CD4-positive, alpha-beta T cell (primary cell): ENCODE measurements at regions not wholly inside any gene's neighbourhood (a gene's known extent, or its start where the extent isn't known, plus 50 kb on each side); places are given as distances from the start of the nearest gene placed in this dataset.

Source experiments
- ATAC-seq: fragments of 200-7000 bp; cut with Tn5 transposase; one replicate; pipeline ENCODE4 v1.10.0; 2022; ENCODE audit warnings: mild to moderate bottlenecking; ENCODE audit not compliant: poor library complexity
- CTCF ChIA-PET: fragments of 350-600 bp; sonication (Branson Sonifier 250); formaldehyde crosslinking; loops from one replicate; lab custom pipeline; 2021; ENCODE audit warnings: antibody characterized with exemption, inconsistent platforms; lab: Charles Lee
- POLR2A ChIA-PET: fragments of 350-600 bp; sonication (Branson Sonifier 250); formaldehyde crosslinking; loops from one replicate; lab custom pipeline; 2021; ENCODE audit warnings: antibody characterized with exemption, inconsistent platforms; lab: Charles Lee
- DNase-seq, 14 experiments: peaks; one replicate each; pipeline ENCODE4 v3.0.0-alpha.2; 2013 to 2020; ENCODE audit warnings: mixed read lengths in 2 of 14
- H3K27ac ChIP-seq, 2 donors: one replicate each; pipeline versions ENCODE4 v1.5.1 to v1.7.0; 2013; ENCODE audit warnings: low read length in 2 of 2, low read depth in 1 of 2, mild to moderate bottlenecking in 1 of 2
- H3K27me3 ChIP-seq, 2 experiments: 1 replicate in 1 of 2; 2 replicates in 1 of 2; pipeline versions ENCODE4 v1.6.1 to v1.7.0; 2013; ENCODE audit warnings: low read length in 2 of 2, control low read depth in 1 of 2, mild to moderate bottlenecking in 1 of 2, moderate library complexity in 1 of 2; ENCODE audit not compliant: insufficient read depth in 2 of 2, control insufficient read depth in 1 of 2
- H3K36me3 ChIP-seq: one replicate; pipeline ENCODE4 v1.6.1; 2013; ENCODE audit warnings: low read length, control low read depth; ENCODE audit not compliant: insufficient read depth
- H3K4me1 ChIP-seq: one replicate; pipeline ENCODE4 v1.6.1; 2013; ENCODE audit warnings: low read length, control low read depth; ENCODE audit not compliant: insufficient read depth
- H3K4me3 ChIP-seq: one replicate; pipeline ENCODE4 v1.5.1; 2013; ENCODE audit warnings: mild to moderate bottlenecking, low read length, moderate library complexity
- H3K9me3 ChIP-seq, 2 experiments: 1 replicate in 1 of 2; 2 replicates in 1 of 2; pipeline versions ENCODE4 v1.6.1 to v1.7.0; 2013; ENCODE audit warnings: low read length in 2 of 2, mild to moderate bottlenecking in 2 of 2, control low read depth in 1 of 2, moderate library complexity in 1 of 2; ENCODE audit not compliant: control insufficient read depth in 1 of 2, insufficient read depth in 1 of 2
- H3K27ac Mint-ChIP-seq: one replicate; pipeline ENCODE4 v1.8.0; 2020; ENCODE audit warnings: mixed read lengths
- H3K27me3 Mint-ChIP-seq: one replicate; pipeline ENCODE4 v1.8.0; 2021; ENCODE audit warnings: mixed read lengths
- H3K36me3 Mint-ChIP-seq: one replicate; pipeline ENCODE4 v1.8.0; 2021; ENCODE audit warnings: low read depth, mixed read lengths
- H3K4me1 Mint-ChIP-seq: one replicate; pipeline ENCODE4 v1.8.0; 2021; ENCODE audit warnings: low read depth, mixed read lengths
- H3K4me3 Mint-ChIP-seq: one replicate; pipeline ENCODE4 v1.8.0; 2020; ENCODE audit warnings: mild to moderate bottlenecking, mixed read lengths
- H3K9me3 Mint-ChIP-seq: one replicate; pipeline ENCODE4 v1.8.0; 2020; ENCODE audit warnings: mixed read lengths
- CTCF ChIP-seq: fragments of 200-600 bp; IDR thresholded peaks from one replicate; pipeline ENCODE4 v1.8.0; 2022; ENCODE audit warnings: antibody characterized with exemption, mild to moderate bottlenecking
- intact Hi-C, 2 experiments: fragments of 100-400 bp; cut with DNase I in 1 of 2; cut with micrococcal nuclease in 1 of 2; formaldehyde crosslinking; loops; one replicate each; pipeline versions ENCODE4 v1.15.1 to v1.9.0; 2023 to 2025; cut with DNase I, micrococcal nuclease

- ATAC-seq (no peak), DNase-seq (no peak)
- peaks cover 9% of the 10 kb centered on the region for H3K9me3 Mint-ChIP-seq
- TF ChIP-seq CTCF, result no peak
- H3K36me3 ChIP-seq, result no peaks in the 10 kb centered on the region
- POLR2A ChIA-PET, result no interaction called here
- no peaks in the 10 kb centered on the region for H3K36me3 Mint-ChIP-seq
- CTCF ChIA-PET, result no interaction called here
- H3K9me3 ChIP-seq, result no peaks in the 10 kb centered on the region
- H3K27ac Mint-ChIP-seq, result no peak overlapping the region
- no peak overlapping the region for H3K4me3 ChIP-seq
- intact Hi-C loops, result no loop called here
- H3K27me3 ChIP-seq, result no peaks in the 10 kb centered on the region
- H3K4me1 ChIP-seq, result no peaks in the 10 kb centered on the region
- H3K27ac ChIP-seq, result no peak overlapping the region
- no peaks in the 10 kb centered on the region for H3K4me1 Mint-ChIP-seq
- no peaks in the 10 kb centered on the region for H3K27me3 Mint-ChIP-seq
- H3K4me3 Mint-ChIP-seq, result no peak overlapping the region
These were observed 112.2 kb upstream of the REG3G start for GRCh38 chr2:78913257-78913656.

GRCh38 chr2:78925258-78925657, 100.2 kb upstream of the REG3G start:
- intact Hi-C loops, result no loop called here
- ATAC-seq, result no peak

GRCh38 chr2:78928502-78928901, 97.0 kb upstream of the REG3G start:
- Histone ChIP-seq H3K27ac (no peak overlapping the region), H3K4me1 (no peaks in the 10 kb centered on the region), H3K4me3 (no peak overlapping the region), H3K9me3 (peaks cover 0 to 4% of the 10 kb centered on the region in 2 experiments), H3K36me3 (no peaks in the 10 kb centered on the region), H3K27me3 (no peaks in the 10 kb centered on the region)
- Mint-ChIP-seq H3K27me3 (no peaks in the 10 kb centered on the region), H3K4me1 (no peaks in the 10 kb centered on the region), H3K4me3 (no peak overlapping the region), H3K36me3 (no peaks in the 10 kb centered on the region), H3K9me3 (peaks cover 8% of the 10 kb centered on the region), H3K27ac (no peak overlapping the region)
- CTCF ChIA-PET, result no interaction called here
- intact Hi-C loops, result no loop called here
- no peak for DNase-seq
- no peak for TF ChIP-seq CTCF
- ATAC-seq, result no peak
- POLR2A ChIA-PET, result no interaction called here

More at GRCh38 chr2:78925258-78925657, 100.2 kb upstream of the REG3G start:
- Histone ChIP-seq H3K27me3 (no peaks in the 10 kb centered on the region), H3K4me3 (no peak overlapping the region), H3K36me3 (no peaks in the 10 kb centered on the region), H3K9me3 (no peaks in the 10 kb centered on the region), H3K4me1 (no peaks in the 10 kb centered on the region), H3K27ac (no peak overlapping the region)
- peaks cover 3% of the 10 kb centered on the region for H3K9me3 Mint-ChIP-seq
- H3K27ac Mint-ChIP-seq, result no peak overlapping the region
- no peaks in the 10 kb centered on the region for H3K27me3 Mint-ChIP-seq
- no peak for DNase-seq
- no peak overlapping the region for H3K4me3 Mint-ChIP-seq
- TF ChIP-seq CTCF, result no peak
- H3K4me1 Mint-ChIP-seq, result no peaks in the 10 kb centered on the region
- no peaks in the 10 kb centered on the region for H3K36me3 Mint-ChIP-seq
- POLR2A ChIA-PET, result no interaction called here
- CTCF ChIA-PET, result no interaction called here
